GM10266 (cell line): ENCODE measurements at regions not wholly inside any gene's neighbourhood (a gene's known extent, or its start where the extent isn't known, plus 50 kb on each side); places are given as distances from the start of the nearest gene placed in this dataset.

ENCODE experiments used
- DNase-seq: peaks from one replicate; pipeline ENCODE4 v3.0.0; 2012; ENCODE audit errors: extremely low spot score
- CTCF ChIP-seq: IDR thresholded peaks from 2 replicates; pipeline ENCODE4 v1.5.1; 2012; ENCODE audit warnings: mild to moderate bottlenecking, low read depth; ENCODE audit not compliant: control insufficient read depth, insufficient read depth; ENCODE audit errors: missing control alignments

GRCh38 chr14:76313303-76313702 lies 62.6 kb upstream of the ESRRB start:
- DNase-seq: no peak
- no peak for TF ChIP-seq CTCF

- no peak for TF ChIP-seq CTCF
- no peak for DNase-seq
Observed at GRCh38 chr14:76313852-76314251, 62.1 kb upstream of the ESRRB start.

- no peak for DNase-seq
- no peak for TF ChIP-seq CTCF
Observed at GRCh38 chr14:76314521-76315034, 61.4 kb upstream of the ESRRB start.

GRCh38 chr14:76320486-76320885 lies 55.5 kb upstream of the ESRRB start:
- TF ChIP-seq CTCF: no peak
- no peak for DNase-seq

GRCh38 chr14:76320975-76321374 lies 55.0 kb upstream of the ESRRB start:
- no peak for TF ChIP-seq CTCF
- no peak for DNase-seq

- DNase-seq: no peak
- no peak for TF ChIP-seq CTCF
Observed at GRCh38 chr14:76322594-76323220, 53.2 kb upstream of the ESRRB start.

- TF ChIP-seq CTCF: no peak
- no peak for DNase-seq
Observed at GRCh38 chr14:76323331-76324050, 52.4 kb upstream of the ESRRB start.
